ENCODE measurements at regions not wholly inside any gene's neighbourhood (a gene's known extent, or its start where the extent isn't known, plus 50 kb on each side); places are given as distances from the start of the nearest gene placed in this dataset.

DNA sequence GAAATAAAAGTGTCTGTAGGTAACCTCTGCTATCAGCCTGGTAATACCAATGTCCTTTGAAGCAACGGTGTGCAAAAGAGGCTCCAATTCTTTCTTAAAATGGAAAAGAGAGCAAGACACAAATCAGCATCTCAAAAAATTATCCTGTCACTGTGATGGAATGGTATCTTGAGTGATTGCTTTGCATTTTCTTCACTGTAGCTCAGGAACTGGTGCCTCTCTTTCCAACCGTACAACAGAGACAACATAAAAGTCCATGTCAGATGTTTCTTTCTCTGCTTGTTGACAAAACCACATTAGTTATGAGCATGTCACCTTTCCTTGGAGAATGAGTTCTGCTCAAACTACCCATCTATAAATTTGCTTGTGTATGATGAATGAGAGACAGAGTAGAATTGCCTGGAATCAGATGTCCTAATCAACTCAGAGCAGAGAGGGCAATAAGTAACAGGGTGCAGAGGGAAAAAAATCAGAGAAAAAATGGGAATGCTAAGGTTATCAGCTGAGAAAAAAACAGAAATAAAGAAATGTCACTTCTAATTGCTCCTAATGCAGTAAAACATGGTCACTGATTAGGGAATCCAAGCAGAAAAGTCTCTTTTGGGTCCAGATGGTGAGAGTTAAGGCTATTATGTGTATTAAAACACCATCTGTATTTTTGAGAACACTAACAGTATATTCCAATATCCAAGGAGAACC, 465.0 kb upstream of the ATP2B1 start:
- no peaks in the 10 kb centered on the region for H3K36me3 ChIP-seq
- H3K9me3 ChIP-seq = no peaks in the 10 kb centered on the region
- no peaks in the 10 kb centered on the region for H3K4me1 ChIP-seq
- intact Hi-C loops (cut with DNase I; ENCODE audit: low total_unique reads) = no loop called here
- no peaks in the 10 kb centered on the region for H3K27me3 ChIP-seq
- no peak overlapping the region for H3K4me3 ChIP-seq
- no peak overlapping the region for H3K27ac ChIP-seq
- TF ChIP-seq POLR2A (IDR thresholded peaks at IDR 0.05) (no peak), POLR2AphosphoS5 (IDR thresholded peaks at IDR 0.05) (no peak)
- TF ChIP-seq, protein P1, sequence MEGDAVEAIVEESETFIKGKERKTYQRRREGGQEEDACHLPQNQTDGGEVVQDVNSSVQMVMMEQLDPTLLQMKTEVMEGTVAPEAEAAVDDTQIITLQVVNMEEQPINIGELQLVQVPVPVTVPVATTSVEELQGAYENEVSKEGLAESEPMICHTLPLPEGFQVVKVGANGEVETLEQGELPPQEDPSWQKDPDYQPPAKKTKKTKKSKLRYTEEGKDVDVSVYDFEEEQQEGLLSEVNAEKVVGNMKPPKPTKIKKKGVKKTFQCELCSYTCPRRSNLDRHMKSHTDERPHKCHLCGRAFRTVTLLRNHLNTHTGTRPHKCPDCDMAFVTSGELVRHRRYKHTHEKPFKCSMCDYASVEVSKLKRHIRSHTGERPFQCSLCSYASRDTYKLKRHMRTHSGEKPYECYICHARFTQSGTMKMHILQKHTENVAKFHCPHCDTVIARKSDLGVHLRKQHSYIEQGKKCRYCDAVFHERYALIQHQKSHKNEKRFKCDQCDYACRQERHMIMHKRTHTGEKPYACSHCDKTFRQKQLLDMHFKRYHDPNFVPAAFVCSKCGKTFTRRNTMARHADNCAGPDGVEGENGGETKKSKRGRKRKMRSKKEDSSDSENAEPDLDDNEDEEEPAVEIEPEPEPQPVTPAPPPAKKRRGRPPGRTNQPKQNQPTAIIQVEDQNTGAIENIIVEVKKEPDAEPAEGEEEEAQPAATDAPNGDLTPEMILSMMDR (IDR thresholded peaks at IDR 0.05) = no peak
- no peak for DNase-seq (ENCODE audit: low spot score in 2 of 2)

DNA sequence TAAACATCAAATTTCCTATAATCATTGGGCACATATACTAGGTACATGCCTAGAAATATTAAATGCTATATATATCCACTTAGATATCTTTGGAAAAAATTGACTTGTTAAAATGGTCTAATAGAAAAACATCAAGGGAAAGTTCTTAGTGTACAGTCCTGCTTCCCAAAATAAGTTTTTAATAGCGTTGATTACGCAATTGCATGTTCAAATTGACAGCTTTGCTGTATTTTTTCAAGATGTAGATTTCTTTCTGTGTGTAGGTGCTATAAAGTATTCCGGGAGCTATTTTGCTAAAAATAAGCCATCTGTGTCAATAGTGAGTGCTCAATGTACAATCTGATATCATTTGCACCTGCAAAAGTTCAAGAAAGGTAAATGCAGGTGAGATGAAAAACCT, 463.9 kb upstream of the ATP2B1 start:
- no peaks in the 10 kb centered on the region for H3K9me3 ChIP-seq
- no peak for TF ChIP-seq POLR2A (IDR thresholded peaks at IDR 0.05)
- no peak for TF ChIP-seq POLR2AphosphoS5 (IDR thresholded peaks at IDR 0.05)
- TF ChIP-seq, protein P1 (IDR thresholded peaks at IDR 0.05) = no peak
- no peak overlapping the region for H3K4me3 ChIP-seq
- no peak overlapping the region for H3K27ac ChIP-seq
- no peaks in the 10 kb centered on the region for H3K4me1 ChIP-seq
- intact Hi-C loops (cut with DNase I; ENCODE audit: low total_unique reads) = no loop called here
- DNase-seq (ENCODE audit: low spot score in 2 of 2) = no peak
- no peaks in the 10 kb centered on the region for H3K27me3 ChIP-seq
- no peaks in the 10 kb centered on the region for H3K36me3 ChIP-seq

DNA sequence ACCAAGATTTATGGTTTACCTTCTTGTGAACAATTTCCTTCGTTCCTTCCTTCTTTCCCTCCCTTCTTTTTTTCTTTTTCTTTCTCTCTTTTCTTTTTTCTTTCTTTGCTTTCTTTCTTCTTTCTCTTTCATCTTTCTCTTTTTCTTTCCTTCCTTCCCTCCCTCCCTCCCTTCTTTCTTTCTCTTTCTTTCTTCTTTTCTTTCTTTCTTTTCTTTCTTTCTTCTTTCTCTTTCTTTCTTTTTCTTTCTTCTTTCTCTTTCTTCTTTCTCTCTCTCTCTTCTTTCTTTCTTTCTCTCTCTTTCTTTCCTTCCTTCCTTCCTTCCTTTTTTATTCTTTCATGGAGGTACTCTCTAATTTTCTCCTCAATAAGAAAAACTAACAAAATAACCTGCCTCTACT, 462.1 kb upstream of the ATP2B1 start:
- no peaks in the 10 kb centered on the region for H3K27me3 ChIP-seq
- no peaks in the 10 kb centered on the region for H3K9me3 ChIP-seq
- no peak for DNase-seq (ENCODE audit: low spot score in 2 of 2)
- H3K27ac ChIP-seq = no peak overlapping the region
- H3K4me3 ChIP-seq = no peak overlapping the region
- intact Hi-C loops (cut with DNase I; ENCODE audit: low total_unique reads) = no loop called here
- TF ChIP-seq, protein P1 (IDR thresholded peaks at IDR 0.05) = no peak
- TF ChIP-seq POLR2AphosphoS5 (IDR thresholded peaks at IDR 0.05) (no peak), POLR2A (IDR thresholded peaks at IDR 0.05) (no peak)
- no peaks in the 10 kb centered on the region for H3K4me1 ChIP-seq
- no peaks in the 10 kb centered on the region for H3K36me3 ChIP-seq

DNA sequence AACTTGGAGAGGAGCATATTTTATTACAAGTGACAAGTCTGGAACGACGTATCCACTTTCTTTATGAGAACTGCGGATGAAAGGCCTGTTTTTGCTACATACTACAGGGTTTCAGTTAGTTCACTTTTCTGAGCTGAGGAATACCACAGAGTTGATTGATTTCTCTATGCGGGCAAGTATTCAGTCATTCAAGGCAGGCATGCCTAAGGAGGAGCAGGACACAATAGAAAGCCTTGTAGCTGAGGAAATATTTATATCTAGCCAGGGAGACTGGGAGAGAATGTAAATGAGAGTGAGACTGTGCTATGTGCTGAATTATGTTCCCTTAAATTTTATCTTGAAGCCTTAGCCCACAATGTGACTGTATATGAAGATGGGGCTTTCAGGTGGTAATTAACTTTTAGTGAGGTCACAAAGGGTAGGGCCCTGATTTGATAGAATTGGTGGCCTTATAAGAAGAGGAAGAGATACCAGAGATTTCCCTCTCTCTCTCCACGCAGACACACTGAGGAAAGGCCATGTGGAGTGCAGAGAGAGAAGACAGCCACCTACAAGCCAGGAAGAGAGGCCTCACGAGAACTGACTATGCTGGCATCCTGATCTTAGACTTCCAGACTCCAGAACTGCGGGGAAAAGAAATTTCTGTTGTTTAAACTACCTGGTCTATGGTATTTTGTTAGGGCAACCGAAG, 459.0 kb upstream of the ATP2B1 start:
- Histone ChIP-seq H3K9me3 (no peaks in the 10 kb centered on the region), H3K4me1 (no peaks in the 10 kb centered on the region), H3K27ac (no peak overlapping the region), H3K36me3 (no peaks in the 10 kb centered on the region), H3K4me3 (no peak overlapping the region), H3K27me3 (no peaks in the 10 kb centered on the region)
- no peak for DNase-seq (ENCODE audit: low spot score in 2 of 2)
- intact Hi-C loops (cut with DNase I; ENCODE audit: low total_unique reads) = no loop called here
- TF ChIP-seq, protein P1 (IDR thresholded peaks at IDR 0.05) = no peak
- no peak for TF ChIP-seq POLR2A (IDR thresholded peaks at IDR 0.05)
- no peak for TF ChIP-seq POLR2AphosphoS5 (IDR thresholded peaks at IDR 0.05)

DNA sequence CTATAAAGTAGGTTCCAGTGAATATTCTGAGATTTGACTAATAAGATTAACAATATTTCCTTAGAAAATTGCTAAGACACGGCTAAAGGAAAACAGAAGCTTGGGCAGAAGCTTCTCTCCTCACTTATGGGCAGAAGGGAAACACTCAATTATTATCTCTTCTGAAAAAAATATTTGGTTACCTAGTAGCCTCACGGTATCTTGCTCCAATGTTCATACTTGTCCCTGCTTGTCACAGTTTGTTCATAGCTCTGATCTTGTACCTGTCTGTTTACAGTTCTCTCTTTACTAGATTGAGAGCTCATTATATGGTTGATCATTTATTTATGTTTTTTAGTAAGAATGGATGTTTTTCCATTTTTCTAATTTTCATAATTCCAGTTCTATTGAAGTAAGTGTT, 458.0 kb upstream of the ATP2B1 start:
- H3K4me1 ChIP-seq = no peaks in the 10 kb centered on the region
- H3K27ac ChIP-seq = no peak overlapping the region

More for the DNA sequence above, 458.0 kb upstream of the ATP2B1 start:
- no peak for DNase-seq (ENCODE audit: low spot score in 2 of 2)
- no peak for TF ChIP-seq POLR2A (IDR thresholded peaks at IDR 0.05)
- TF ChIP-seq POLR2AphosphoS5 (IDR thresholded peaks at IDR 0.05) = no peak
- TF ChIP-seq, protein P1 (IDR thresholded peaks at IDR 0.05) = no peak
- H3K27me3 ChIP-seq = no peaks in the 10 kb centered on the region
- no peak overlapping the region for H3K4me3 ChIP-seq
- H3K9me3 ChIP-seq = peaks cover 0 to 9% of the 10 kb centered on the region in 2 donors
- no peaks in the 10 kb centered on the region for H3K36me3 ChIP-seq
- intact Hi-C loops (cut with DNase I; ENCODE audit: low total_unique reads) = no loop called here
